Neural cell (in vitro differentiated cells): ENCODE measurements at regions not wholly inside any gene's neighbourhood (a gene's known extent, or its start where the extent isn't known, plus 50 kb on each side); places are given as distances from the start of the nearest gene placed in this dataset.

Experiments
- H2AFZ ChIP-seq: fragments of 200-600, 300-800 bp; sonication (generic), shearing (Covaris generic); 2 replicates; pipeline ENCODE4 v1.6.0; 2014; ENCODE audit warnings: low read depth, mild to moderate bottlenecking, antibody characterized with exemption, low read length, moderate library complexity
- H3F3A ChIP-seq: fragments of 200-600 bp; shearing (Covaris generic); 2 replicates; pipeline ENCODE4 v1.6.1; 2016; ENCODE audit warnings: mild to moderate bottlenecking, moderate library complexity, mixed read lengths, antibody characterized with exemption, low read length; ENCODE audit not compliant: insufficient read depth, poor library complexity, severe bottlenecking
- H3K27ac ChIP-seq: fragments of 200-600, 300-800 bp; sonication (generic), shearing (Covaris generic); 2 replicates; pipeline ENCODE4 v1.5.1; 2014; ENCODE audit warnings: mild to moderate bottlenecking, low read length, moderate library complexity
- H3K27me3 ChIP-seq: fragments of 300-800, 200-600 bp; sonication (generic), shearing (Covaris generic); 2 replicates; pipeline ENCODE4 v1.6.0; 2014; ENCODE audit warnings: mild to moderate bottlenecking, low read depth, low read length, moderate library complexity; ENCODE audit not compliant: insufficient read depth
- H3K36me3 ChIP-seq: fragments of 300-800, 200-600 bp; sonication (generic), shearing (Covaris generic); 2 replicates; pipeline ENCODE4 v1.5.1; 2014; ENCODE audit warnings: mild to moderate bottlenecking, antibody characterized with exemption, low read length, moderate library complexity; ENCODE audit not compliant: insufficient read depth
- H3K4me2 ChIP-seq: fragments of 300-800, 200-600 bp; sonication (generic), shearing (Covaris generic); 2 replicates; pipeline ENCODE4 v1.6.0; 2014; ENCODE audit warnings: mild to moderate bottlenecking, low read length
- H3K4me3 ChIP-seq: fragments of 300-800, 200-600 bp; sonication (generic), shearing (Covaris generic); 2 replicates; pipeline ENCODE4 v1.5.1; 2014; ENCODE audit warnings: mild to moderate bottlenecking, low read length, moderate library complexity
- H3K79me2 ChIP-seq: fragments of 200-600 bp; shearing (Covaris generic); replicated peaks from 2 replicates; pipeline ENCODE4 v1.6.0; 2014; ENCODE audit warnings: mild to moderate bottlenecking, low read length, moderate library complexity; ENCODE audit not compliant: insufficient read depth
- H3K9ac ChIP-seq: fragments of 300-800, 200-600 bp; sonication (generic), shearing (Covaris generic); 2 replicates; pipeline ENCODE4 v1.6.1; 2016; ENCODE audit warnings: mild to moderate bottlenecking, low read length, mixed read lengths
- H3K9me2 ChIP-seq: fragments of 200-600 bp; shearing (Covaris generic); 2 replicates; pipeline ENCODE4 v1.6.1; 2016; ENCODE audit warnings: mild to moderate bottlenecking, low read length, mixed read lengths; ENCODE audit not compliant: insufficient read depth
- H3K9me3 ChIP-seq: fragments of 200-600, 300-800 bp; sonication (generic), shearing (Covaris generic); 2 replicates; pipeline ENCODE4 v1.6.1; 2016; ENCODE audit warnings: mild to moderate bottlenecking, mixed run types, low read length, moderate library complexity, mixed read lengths
- H4K20me1 ChIP-seq: fragments of 200-600 bp; shearing (Covaris generic); 2 replicates; pipeline ENCODE4 v1.6.1; 2016; ENCODE audit warnings: mild to moderate bottlenecking, mixed run types; ENCODE audit not compliant: insufficient read depth
- EP300 ChIP-seq: fragments of 450-650 bp; conservative IDR thresholded peaks from 2 replicates; pipeline ENCODE4 v1.6.1; 2014; ENCODE audit warnings: antibody characterized with exemption, mild to moderate bottlenecking, moderate library complexity; ENCODE audit not compliant: poor library complexity, severe bottlenecking
- EZH2 ChIP-seq: fragments of 200-600, 300-800 bp; shearing (Covaris generic), sonication (generic); IDR thresholded peaks from 2 replicates; pipeline ENCODE4 v1.6.1; 2014; ENCODE audit warnings: antibody characterized with exemption, low read length, borderline replicate concordance, mild to moderate bottlenecking; ENCODE audit not compliant: insufficient read depth, poor library complexity, severe bottlenecking
- MXI1 ChIP-seq: fragments of 450-650 bp; conservative IDR thresholded peaks from 2 replicates; pipeline ENCODE4 v1.6.1; 2014; ENCODE audit warnings: antibody characterized with exemption, mild to moderate bottlenecking; ENCODE audit not compliant: poor library complexity, severe bottlenecking
- POLR2AphosphoS5 ChIP-seq: IDR thresholded peaks from 2 replicates; pipeline ENCODE4 v1.6.1; 2012
- RAD21 ChIP-seq: fragments of 450-650 bp; conservative IDR thresholded peaks from 2 replicates; pipeline ENCODE4 v1.6.1; 2014; ENCODE audit warnings: antibody characterized with exemption, mild to moderate bottlenecking, moderate library complexity
- SMC3 ChIP-seq: fragments of 450-650 bp; conservative IDR thresholded peaks from 2 replicates; pipeline ENCODE4 v1.6.1; 2014; ENCODE audit warnings: antibody characterized with exemption, mild to moderate bottlenecking, moderate library complexity; ENCODE audit not compliant: poor library complexity
- TAF1 ChIP-seq: IDR thresholded peaks from 2 replicates; pipeline ENCODE4 v1.6.1; 2012; ENCODE audit warnings: low read depth
- TF ChIP-seq, protein P1 (sequence below): IDR thresholded peaks from 2 replicates; pipeline ENCODE4 v1.6.1; 2012; ENCODE audit warnings: borderline replicate concordance
- TF ChIP-seq, protein P2 (sequence below): fragments of 450-650 bp; IDR thresholded peaks from 2 replicates; pipeline ENCODE4 v1.5.1; 2014; ENCODE audit warnings: antibody characterized with exemption, mild to moderate bottlenecking, moderate library complexity; ENCODE audit not compliant: poor library complexity, severe bottlenecking

DNA sequence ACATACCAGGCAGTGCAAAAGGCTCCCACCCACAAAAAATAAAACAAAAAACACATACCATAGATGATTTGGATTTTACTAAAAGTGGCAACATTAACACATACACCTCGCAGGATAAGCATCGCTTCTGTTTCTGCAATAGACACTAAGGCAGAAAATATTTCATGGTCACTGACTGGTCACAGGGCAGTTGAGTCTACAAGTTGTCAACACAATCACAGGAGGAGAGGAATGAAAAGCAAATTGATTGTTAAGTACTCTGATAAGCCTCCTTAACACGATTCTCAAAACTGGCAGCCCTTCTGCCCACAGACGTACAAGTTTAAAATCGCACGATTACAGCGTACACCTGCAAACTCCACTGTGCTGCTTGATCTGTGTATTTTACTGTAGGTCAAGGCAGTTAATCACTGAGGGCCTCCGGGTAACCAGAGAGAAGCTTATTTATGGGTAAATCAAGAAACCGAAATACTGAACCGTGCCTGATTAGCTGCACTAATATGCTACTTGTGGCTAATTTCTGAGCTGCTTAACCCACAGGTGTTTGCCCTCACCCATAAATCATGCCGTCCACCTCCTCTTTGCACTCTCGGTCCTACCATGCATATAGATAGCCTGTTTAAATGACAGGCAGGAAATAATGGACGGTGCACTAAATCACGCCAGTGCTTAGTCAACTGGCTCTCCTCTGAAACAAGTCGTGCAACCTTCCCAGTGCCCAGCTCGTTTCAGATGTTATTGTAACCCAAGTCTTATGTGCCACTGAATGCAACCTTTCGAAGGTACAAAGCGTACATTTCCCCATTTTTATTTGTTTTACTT is 659.4 kb upstream of the ADAMTS16 start:
- H3K9ac ChIP-seq = no peak overlapping the region
- no peak for TF ChIP-seq TAF1
- TF ChIP-seq RAD21 = no peak
- no peak for TF ChIP-seq POLR2AphosphoS5
- TF ChIP-seq MXI1 = no peak
- TF ChIP-seq EZH2 = no peak
- no peak for TF ChIP-seq EP300
- TF ChIP-seq SMC3 = no peak
- TF ChIP-seq, protein P1, sequence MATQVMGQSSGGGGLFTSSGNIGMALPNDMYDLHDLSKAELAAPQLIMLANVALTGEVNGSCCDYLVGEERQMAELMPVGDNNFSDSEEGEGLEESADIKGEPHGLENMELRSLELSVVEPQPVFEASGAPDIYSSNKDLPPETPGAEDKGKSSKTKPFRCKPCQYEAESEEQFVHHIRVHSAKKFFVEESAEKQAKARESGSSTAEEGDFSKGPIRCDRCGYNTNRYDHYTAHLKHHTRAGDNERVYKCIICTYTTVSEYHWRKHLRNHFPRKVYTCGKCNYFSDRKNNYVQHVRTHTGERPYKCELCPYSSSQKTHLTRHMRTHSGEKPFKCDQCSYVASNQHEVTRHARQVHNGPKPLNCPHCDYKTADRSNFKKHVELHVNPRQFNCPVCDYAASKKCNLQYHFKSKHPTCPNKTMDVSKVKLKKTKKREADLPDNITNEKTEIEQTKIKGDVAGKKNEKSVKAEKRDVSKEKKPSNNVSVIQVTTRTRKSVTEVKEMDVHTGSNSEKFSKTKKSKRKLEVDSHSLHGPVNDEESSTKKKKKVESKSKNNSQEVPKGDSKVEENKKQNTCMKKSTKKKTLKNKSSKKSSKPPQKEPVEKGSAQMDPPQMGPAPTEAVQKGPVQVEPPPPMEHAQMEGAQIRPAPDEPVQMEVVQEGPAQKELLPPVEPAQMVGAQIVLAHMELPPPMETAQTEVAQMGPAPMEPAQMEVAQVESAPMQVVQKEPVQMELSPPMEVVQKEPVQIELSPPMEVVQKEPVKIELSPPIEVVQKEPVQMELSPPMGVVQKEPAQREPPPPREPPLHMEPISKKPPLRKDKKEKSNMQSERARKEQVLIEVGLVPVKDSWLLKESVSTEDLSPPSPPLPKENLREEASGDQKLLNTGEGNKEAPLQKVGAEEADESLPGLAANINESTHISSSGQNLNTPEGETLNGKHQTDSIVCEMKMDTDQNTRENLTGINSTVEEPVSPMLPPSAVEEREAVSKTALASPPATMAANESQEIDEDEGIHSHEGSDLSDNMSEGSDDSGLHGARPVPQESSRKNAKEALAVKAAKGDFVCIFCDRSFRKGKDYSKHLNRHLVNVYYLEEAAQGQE = no peak
- TF ChIP-seq, protein P2, sequence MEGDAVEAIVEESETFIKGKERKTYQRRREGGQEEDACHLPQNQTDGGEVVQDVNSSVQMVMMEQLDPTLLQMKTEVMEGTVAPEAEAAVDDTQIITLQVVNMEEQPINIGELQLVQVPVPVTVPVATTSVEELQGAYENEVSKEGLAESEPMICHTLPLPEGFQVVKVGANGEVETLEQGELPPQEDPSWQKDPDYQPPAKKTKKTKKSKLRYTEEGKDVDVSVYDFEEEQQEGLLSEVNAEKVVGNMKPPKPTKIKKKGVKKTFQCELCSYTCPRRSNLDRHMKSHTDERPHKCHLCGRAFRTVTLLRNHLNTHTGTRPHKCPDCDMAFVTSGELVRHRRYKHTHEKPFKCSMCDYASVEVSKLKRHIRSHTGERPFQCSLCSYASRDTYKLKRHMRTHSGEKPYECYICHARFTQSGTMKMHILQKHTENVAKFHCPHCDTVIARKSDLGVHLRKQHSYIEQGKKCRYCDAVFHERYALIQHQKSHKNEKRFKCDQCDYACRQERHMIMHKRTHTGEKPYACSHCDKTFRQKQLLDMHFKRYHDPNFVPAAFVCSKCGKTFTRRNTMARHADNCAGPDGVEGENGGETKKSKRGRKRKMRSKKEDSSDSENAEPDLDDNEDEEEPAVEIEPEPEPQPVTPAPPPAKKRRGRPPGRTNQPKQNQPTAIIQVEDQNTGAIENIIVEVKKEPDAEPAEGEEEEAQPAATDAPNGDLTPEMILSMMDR = no peak
- no peak overlapping the region for H2AFZ ChIP-seq
- H3K79me2 ChIP-seq = no peaks in the 10 kb centered on the region
- H3K9me2 ChIP-seq = no peaks in the 10 kb centered on the region
- H3K4me2 ChIP-seq = no peak overlapping the region
- no peaks in the 10 kb centered on the region for H3F3A ChIP-seq
- no peak overlapping the region for H3K4me3 ChIP-seq
- H3K9me3 ChIP-seq = peaks cover 2% of the 10 kb centered on the region
- H3K27ac ChIP-seq = no peak overlapping the region
- no peaks in the 10 kb centered on the region for H4K20me1 ChIP-seq
- H3K27me3 ChIP-seq = no peaks in the 10 kb centered on the region
- H3K36me3 ChIP-seq = no peaks in the 10 kb centered on the region

DNA sequence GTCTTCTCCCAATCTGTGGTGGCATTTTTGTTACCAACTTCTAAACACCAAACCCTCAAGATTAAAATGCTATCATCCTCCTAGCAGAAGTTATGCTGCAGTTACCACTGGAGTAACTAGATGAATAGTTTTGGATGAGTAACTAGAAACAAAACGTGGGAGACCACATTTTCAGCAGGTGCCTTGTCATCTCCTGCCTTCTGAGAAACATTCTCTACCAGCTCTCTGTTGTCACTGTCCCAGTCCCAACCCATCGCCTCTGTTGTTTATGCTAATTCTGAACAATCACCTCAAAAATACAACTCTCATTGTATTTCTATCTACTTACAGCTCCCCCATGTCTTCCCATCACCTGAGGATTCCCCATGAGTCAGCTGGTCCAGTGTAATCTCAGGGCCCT is 652.5 kb upstream of the ADAMTS16 start:
- Histone ChIP-seq H3K27me3 (no peaks in the 10 kb centered on the region), H3K4me3 (no peak overlapping the region), H3K4me2 (no peak overlapping the region), H3K27ac (no peak overlapping the region), H3K79me2 (no peaks in the 10 kb centered on the region), H4K20me1 (no peaks in the 10 kb centered on the region), H3F3A (no peaks in the 10 kb centered on the region), H3K36me3 (no peaks in the 10 kb centered on the region), H3K9me2 (no peaks in the 10 kb centered on the region), H2AFZ (no peak overlapping the region), H3K9me3 (no peaks in the 10 kb centered on the region), H3K9ac (no peak overlapping the region)
- no peak for TF ChIP-seq MXI1
- no peak for TF ChIP-seq EP300
- no peak for TF ChIP-seq TAF1
- TF ChIP-seq POLR2AphosphoS5 = no peak
- TF ChIP-seq EZH2 = no peak
- no peak for TF ChIP-seq RAD21
- TF ChIP-seq, protein P2 = no peak
- no peak for TF ChIP-seq SMC3
- TF ChIP-seq, protein P1 = no peak
